ENCODE measurements at regions not wholly inside any gene's neighbourhood (a gene's known extent, or its start where the extent isn't known, plus 50 kb on each side); places are given as distances from the start of the nearest gene placed in this dataset.

DNA sequence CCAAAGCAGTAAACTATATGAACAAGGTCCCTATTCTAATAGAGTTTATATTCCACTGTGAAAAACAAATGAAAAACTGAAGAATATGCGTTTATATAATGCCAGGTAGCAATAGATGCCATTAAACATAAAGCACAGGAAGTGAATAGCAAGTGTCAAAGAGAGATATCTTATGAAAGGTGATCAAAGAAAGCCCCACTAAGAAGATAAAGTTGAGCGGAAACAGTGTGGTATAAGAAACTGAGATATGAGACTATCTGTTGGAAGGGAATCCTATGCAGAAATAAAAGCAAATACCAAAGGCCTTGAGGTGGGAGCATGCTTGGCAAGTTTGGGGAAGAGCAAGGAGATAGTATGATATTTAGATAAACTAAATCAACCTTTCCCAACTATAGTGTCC is 123.1 kb upstream of the FAR2 start:
- TF ChIP-seq, protein P1, sequence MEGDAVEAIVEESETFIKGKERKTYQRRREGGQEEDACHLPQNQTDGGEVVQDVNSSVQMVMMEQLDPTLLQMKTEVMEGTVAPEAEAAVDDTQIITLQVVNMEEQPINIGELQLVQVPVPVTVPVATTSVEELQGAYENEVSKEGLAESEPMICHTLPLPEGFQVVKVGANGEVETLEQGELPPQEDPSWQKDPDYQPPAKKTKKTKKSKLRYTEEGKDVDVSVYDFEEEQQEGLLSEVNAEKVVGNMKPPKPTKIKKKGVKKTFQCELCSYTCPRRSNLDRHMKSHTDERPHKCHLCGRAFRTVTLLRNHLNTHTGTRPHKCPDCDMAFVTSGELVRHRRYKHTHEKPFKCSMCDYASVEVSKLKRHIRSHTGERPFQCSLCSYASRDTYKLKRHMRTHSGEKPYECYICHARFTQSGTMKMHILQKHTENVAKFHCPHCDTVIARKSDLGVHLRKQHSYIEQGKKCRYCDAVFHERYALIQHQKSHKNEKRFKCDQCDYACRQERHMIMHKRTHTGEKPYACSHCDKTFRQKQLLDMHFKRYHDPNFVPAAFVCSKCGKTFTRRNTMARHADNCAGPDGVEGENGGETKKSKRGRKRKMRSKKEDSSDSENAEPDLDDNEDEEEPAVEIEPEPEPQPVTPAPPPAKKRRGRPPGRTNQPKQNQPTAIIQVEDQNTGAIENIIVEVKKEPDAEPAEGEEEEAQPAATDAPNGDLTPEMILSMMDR (IDR thresholded peaks at IDR 0.05; ENCODE audit: insufficient read depth, low read length) = no peak
- no peak for TF ChIP-seq POLR2AphosphoS5 (IDR thresholded peaks at IDR 0.05; ENCODE audit: low read depth)
- no peak for TF ChIP-seq GABPA (IDR thresholded peaks at IDR 0.05; ENCODE audit: low read depth)

Data from HL-60 (cell line).